HCT116 (cell line): ENCODE measurements at regions not wholly inside any gene's neighbourhood (a gene's known extent, or its start where the extent isn't known, plus 50 kb on each side); places are given as distances from the start of the nearest gene placed in this dataset.

Experiments used
- ATAC-seq: fragments of 200-7000 bp; cut with Tn5 transposase; 2 replicates; pipeline ENCODE4 v1.9.1; 2020; ENCODE audit warnings: mild to moderate bottlenecking, moderate library complexity
- BruUV-seq: library from RNA; stranded (reverse); fragments of 400-500 nt; replicated peaks from 2 replicates; lab custom pipeline; 2021; lab: Mats Ljungman, UMichigan
- CTCF ChIA-PET: fragments of 300-600 bp; sonication (Branson Sonifier 250); formaldehyde crosslinking; loops from one replicate; lab custom pipeline; 2021; ENCODE audit warnings: antibody characterized with exemption; lab: Charles Lee
- POLR2A ChIA-PET: fragments of 300-600, 350-600 bp; sonication (Branson Sonifier 250); formaldehyde crosslinking; loops from one replicate; lab custom pipeline; 2021; ENCODE audit warnings: antibody characterized with exemption; lab: Charles Lee
- RAD21 ChIA-PET, 2 experiments: fragments of 300-600 bp; sonication (Branson Sonifier 250); formaldehyde crosslinking; loops; one replicate each; lab custom pipeline; 2023; ENCODE audit warnings: low total read pairs in 2 of 2; ENCODE audit not compliant: uncharacterized antibody in 2 of 2, unreplicated experiment in 2 of 2, low non-redundant PET in 1 of 2; lab: Charles Lee
- DNase-seq: peaks from one replicate; pipeline ENCODE4 v3.0.0-alpha.2; 2010; ENCODE audit warnings: low read depth, low spot score
- H2AFZ ChIP-seq: fragments of 200-600 bp; shearing (Covaris generic), sonication (generic); 2 replicates; pipeline ENCODE4 v1.6.1; 2017; ENCODE audit warnings: low read depth, mixed run types, mixed read lengths, antibody characterized with exemption, low read length; ENCODE audit not compliant: poor library complexity, severe bottlenecking
- H3K27ac ChIP-seq: 2 replicates; pipeline ENCODE4 v1.5.1; 2012; ENCODE audit warnings: low read depth, low read length
- H3K27me3 ChIP-seq: fragments of 200-600 bp; sonication (generic); 2 replicates; pipeline ENCODE4 v1.6.1; 2016; ENCODE audit warnings: mixed run types, low read length, mixed read lengths; ENCODE audit not compliant: insufficient read depth
- H3K36me3 ChIP-seq, 2 experiments: fragments of 200-500 bp in 1 of 2; fragments of 200-600 bp in 1 of 2; sonication (Bioruptor generic) in 1 of 2; sonication (generic) in 1 of 2; 2 replicates each; pipeline versions ENCODE4 v1.5.1 to v1.6.1; 2014 to 2016; ENCODE audit warnings: low read length in 2 of 2, inconsistent platforms in 1 of 2, mixed read lengths in 1 of 2, mixed run types in 1 of 2; ENCODE audit not compliant: insufficient read depth in 2 of 2, control insufficient read depth in 1 of 2
- H3K4me1 ChIP-seq, 2 experiments: fragments of 200-600 bp in 1 of 2; sonication (generic) in 1 of 2; 2 replicates each; pipeline versions ENCODE4 v1.5.1 to v1.6.1; 2012 to 2017; ENCODE audit warnings: low read length in 2 of 2, inconsistent platforms in 1 of 2, mild to moderate bottlenecking in 1 of 2, mixed read lengths in 1 of 2, mixed run types in 1 of 2, moderate library complexity in 1 of 2; ENCODE audit not compliant: insufficient read depth in 2 of 2, control insufficient read depth in 1 of 2
- H3K4me2 ChIP-seq: fragments of 200-600 bp; sonication (generic); 2 replicates; pipeline ENCODE4 v1.6.1; 2017; ENCODE audit warnings: mixed run types, low read length, mixed read lengths
- H3K4me3 ChIP-seq, 2 experiments: fragments of 200-600 bp in 1 of 2; sonication (generic) in 1 of 2; replicated peaks in 1 of 2; 2 replicates each; pipeline ENCODE4 v1.5.1; 2011 to 2016; ENCODE audit warnings: low read length in 2 of 2, control low read depth in 1 of 2, low read depth in 1 of 2, mild to moderate bottlenecking in 1 of 2, mixed read lengths in 1 of 2, mixed run types in 1 of 2
- H3K79me2 ChIP-seq: fragments of 200-600 bp; sonication (generic); 2 replicates; pipeline ENCODE4 v1.6.1; 2017; ENCODE audit warnings: mild to moderate bottlenecking, mixed run types, low read length, moderate library complexity, mixed read lengths; ENCODE audit not compliant: insufficient read depth
- H3K9ac ChIP-seq: fragments of 200-600 bp; sonication (generic); 2 replicates; pipeline ENCODE4 v1.6.1; 2016; ENCODE audit warnings: low read length, mixed read lengths
- H3K9me2 ChIP-seq: fragments of 200-600 bp; sonication (generic), shearing (Covaris generic); 2 replicates; pipeline ENCODE4 v1.6.1; 2017; ENCODE audit warnings: mixed run types, mild to moderate bottlenecking, moderate library complexity; ENCODE audit not compliant: insufficient read depth
- H3K9me3 ChIP-seq, 2 experiments: fragments of 200-500 bp in 1 of 2; fragments of 200-600 bp in 1 of 2; sonication (Bioruptor generic) in 1 of 2; sonication (generic) in 1 of 2; 2 replicates each; pipeline ENCODE4 v1.6.1; 2014 to 2017; ENCODE audit warnings: low read length in 2 of 2, mixed read lengths in 2 of 2, inconsistent platforms in 1 of 2, low read depth in 1 of 2, mild to moderate bottlenecking in 1 of 2, mixed run types in 1 of 2, moderate library complexity in 1 of 2; ENCODE audit not compliant: control insufficient read depth in 1 of 2, insufficient read depth in 1 of 2
- H4K20me1 ChIP-seq: fragments of 200-600 bp; sonication (generic), shearing (Covaris generic); 2 replicates; pipeline ENCODE4 v1.6.1; 2017; ENCODE audit warnings: mixed run types, mild to moderate bottlenecking, moderate library complexity; ENCODE audit not compliant: insufficient read depth
- CBX3 ChIP-seq: IDR thresholded peaks from 2 replicates; pipeline ENCODE4 v1.6.1; 2012; ENCODE audit warnings: low read depth
- CEBPB ChIP-seq: IDR thresholded peaks from 2 replicates; pipeline ENCODE4 v1.6.1; 2012; ENCODE audit warnings: low read depth
- POLR2AphosphoS5 ChIP-seq: IDR thresholded peaks from 2 replicates; pipeline ENCODE4 v1.6.1; 2011; ENCODE audit warnings: mild to moderate bottlenecking, low read depth, low read length, moderate library complexity
- SIN3A ChIP-seq: IDR thresholded peaks from 2 replicates; pipeline ENCODE4 v1.6.1; 2012; ENCODE audit warnings: low read depth
- ZNF274 ChIP-seq: fragments of 200-500 bp; sonication (Bioruptor generic); IDR thresholded peaks from 2 replicates; pipeline ENCODE4 v1.6.1; 2014; ENCODE audit warnings: mild to moderate bottlenecking, low read depth, low read length, inconsistent platforms
- intact Hi-C: fragments of 100-400 bp; cut with micrococcal nuclease; formaldehyde crosslinking; loops from 2 replicates; pipeline ENCODE4 v1.10.0; 2022
- TF ChIP-seq, protein P1 (sequence below): IDR thresholded peaks from 2 replicates; pipeline ENCODE4 v1.6.1; 2011; ENCODE audit warnings: mild to moderate bottlenecking, low read length, moderate library complexity; ENCODE audit not compliant: insufficient replicate concordance; ENCODE audit errors: extremely low read depth

DNA sequence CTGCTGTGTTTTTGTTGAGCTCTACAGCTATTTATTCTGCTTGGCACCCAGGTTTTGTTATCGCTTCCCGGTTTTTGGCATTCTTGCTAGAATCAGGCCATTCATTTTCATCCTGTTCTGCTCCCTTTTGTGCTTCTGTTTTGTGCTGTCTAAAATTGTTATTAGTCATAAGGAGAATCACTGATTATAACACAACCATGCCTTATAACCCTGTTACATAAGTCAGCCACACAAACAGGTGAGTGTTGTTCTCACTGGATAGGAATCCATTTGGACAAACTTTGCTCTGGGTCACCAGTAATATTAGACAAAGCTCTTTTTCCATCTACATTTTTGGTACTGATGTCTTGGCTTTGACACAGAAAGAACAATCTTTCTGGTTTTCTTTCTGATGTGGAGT lies 622.8 kb downstream of the PSAT1 start (continued):
- TF ChIP-seq, protein P1, sequence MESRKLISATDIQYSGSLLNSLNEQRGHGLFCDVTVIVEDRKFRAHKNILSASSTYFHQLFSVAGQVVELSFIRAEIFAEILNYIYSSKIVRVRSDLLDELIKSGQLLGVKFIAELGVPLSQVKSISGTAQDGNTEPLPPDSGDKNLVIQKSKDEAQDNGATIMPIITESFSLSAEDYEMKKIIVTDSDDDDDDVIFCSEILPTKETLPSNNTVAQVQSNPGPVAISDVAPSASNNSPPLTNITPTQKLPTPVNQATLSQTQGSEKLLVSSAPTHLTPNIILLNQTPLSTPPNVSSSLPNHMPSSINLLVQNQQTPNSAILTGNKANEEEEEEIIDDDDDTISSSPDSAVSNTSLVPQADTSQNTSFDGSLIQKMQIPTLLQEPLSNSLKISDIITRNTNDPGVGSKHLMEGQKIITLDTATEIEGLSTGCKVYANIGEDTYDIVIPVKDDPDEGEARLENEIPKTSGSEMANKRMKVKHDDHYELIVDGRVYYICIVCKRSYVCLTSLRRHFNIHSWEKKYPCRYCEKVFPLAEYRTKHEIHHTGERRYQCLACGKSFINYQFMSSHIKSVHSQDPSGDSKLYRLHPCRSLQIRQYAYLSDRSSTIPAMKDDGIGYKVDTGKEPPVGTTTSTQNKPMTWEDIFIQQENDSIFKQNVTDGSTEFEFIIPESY = no peak
- TF ChIP-seq CBX3 (no peak), CEBPB (no peak), POLR2AphosphoS5 (no peak), ZNF274 (no peak), SIN3A (no peak)

- POLR2A ChIA-PET = no interaction called here
- Histone ChIP-seq H3K9me2 (no peaks in the 10 kb centered on the region), H3K4me2 (no peak overlapping the region), H3K9me3 (no peaks in the 10 kb centered on the region; a peak in 2 of 4 replicates)
- RAD21 ChIA-PET = no interaction called here
- no peak for TF ChIP-seq CBX3
- TF ChIP-seq, all 23 proteins: peak for 0
- Histone ChIP-seq H3K36me3 (no peaks in the 10 kb centered on the region), H3K4me1 (no peaks in the 10 kb centered on the region), H4K20me1 (no peaks in the 10 kb centered on the region), H3K9ac (no peak overlapping the region), H2AFZ (no peak overlapping the region), H3K4me3 (no peak overlapping the region), H3K27me3 (no peaks in the 10 kb centered on the region), H3K27ac (no peak overlapping the region), H3K79me2 (no peaks in the 10 kb centered on the region)
- ATAC-seq (no peak), DNase-seq (no peak)
- CTCF ChIA-PET = no interaction called here
- no TSS peak for BruUV-seq
- intact Hi-C loops = no loop called here
Observed at GRCh38 chr9:78921341-78921740, 624.4 kb downstream of the PSAT1 start.
